Astrocyte (in vitro differentiated cells and primary cell): ENCODE measurements at regions not wholly inside any gene's neighbourhood (a gene's known extent, or its start where the extent isn't known, plus 50 kb on each side); places are given as distances from the start of the nearest gene placed in this dataset.

Experiments used
- DNase-seq: peaks from one replicate; pipeline ENCODE4 v3.0.0-alpha.2; 2010; ENCODE audit warnings: low read depth
- FAIRE-seq: peaks from 2 replicates; lab custom pipeline; 2011; peaks lifted over from hg19 to GRCh38; lab: Jason Lieb, UNC
- H2AFZ ChIP-seq: 2 replicates; pipeline ENCODE4 v1.6.0; 2012; ENCODE audit warnings: low read depth, low read length, inconsistent platforms
- H3K27ac ChIP-seq: 2 replicates; pipeline ENCODE4 v1.5.1; 2011; ENCODE audit warnings: low read depth, low read length, inconsistent platforms
- H3K27me3 ChIP-seq: 2 replicates; pipeline ENCODE4 v1.6.0; 2011; ENCODE audit warnings: low read length, inconsistent platforms; ENCODE audit not compliant: insufficient read depth
- H3K36me3 ChIP-seq: 2 replicates; pipeline ENCODE4 v1.5.1; 2011; ENCODE audit warnings: low read length, inconsistent platforms; ENCODE audit not compliant: insufficient read depth
- H3K4me1 ChIP-seq: 2 replicates; pipeline ENCODE4 v1.5.1; 2011; ENCODE audit warnings: low read length, inconsistent platforms; ENCODE audit not compliant: insufficient read depth
- H3K4me2 ChIP-seq: 2 replicates; pipeline ENCODE4 v1.6.0; 2012; ENCODE audit warnings: low read length, inconsistent platforms
- H3K4me3 ChIP-seq: 2 replicates; pipeline ENCODE4 v1.5.1; 2011; ENCODE audit warnings: low read depth, mild to moderate bottlenecking, low read length, inconsistent platforms; ENCODE audit not compliant: insufficient read depth
- H3K79me2 ChIP-seq: 2 replicates; pipeline ENCODE4 v1.6.0; 2012; ENCODE audit warnings: mild to moderate bottlenecking, low read length, inconsistent platforms; ENCODE audit not compliant: insufficient read depth
- H3K9ac ChIP-seq: 2 replicates; pipeline ENCODE4 v1.6.0; 2012; ENCODE audit warnings: mild to moderate bottlenecking, low read length, inconsistent platforms
- H3K9me3 ChIP-seq: 2 replicates; pipeline ENCODE4 v1.5.1; 2012; ENCODE audit warnings: low read depth, mild to moderate bottlenecking, low read length, inconsistent platforms; ENCODE audit not compliant: insufficient read depth
- H4K20me1 ChIP-seq: 2 replicates; pipeline ENCODE4 v1.6.0; 2012; ENCODE audit warnings: low read length, inconsistent platforms; ENCODE audit not compliant: insufficient read depth
- H3K27ac Mint-ChIP-seq: one replicate; pipeline ENCODE4 v1.8.0; 2021; ENCODE audit warnings: mild to moderate bottlenecking, mixed read lengths; ENCODE audit not compliant: unreplicated experiment
- H3K27me3 Mint-ChIP-seq: one replicate; pipeline ENCODE4 v1.8.0; 2021; ENCODE audit warnings: low read depth, mixed read lengths; ENCODE audit not compliant: unreplicated experiment
- H3K36me3 Mint-ChIP-seq: one replicate; pipeline ENCODE4 v1.8.0; 2021; ENCODE audit warnings: low read depth, mixed read lengths; ENCODE audit not compliant: unreplicated experiment
- H3K4me1 Mint-ChIP-seq: one replicate; pipeline ENCODE4 v1.8.0; 2021; ENCODE audit warnings: low read depth, mixed read lengths; ENCODE audit not compliant: unreplicated experiment
- H3K4me3 Mint-ChIP-seq: one replicate; pipeline ENCODE4 v1.8.0; 2021; ENCODE audit warnings: mild to moderate bottlenecking, moderate library complexity, mixed read lengths; ENCODE audit not compliant: unreplicated experiment
- H3K9me3 Mint-ChIP-seq: one replicate; pipeline ENCODE4 v1.8.0; 2021; ENCODE audit warnings: mild to moderate bottlenecking, mixed read lengths; ENCODE audit not compliant: unreplicated experiment
- CTCF ChIP-seq: IDR thresholded peaks from 2 replicates; pipeline ENCODE4 v1.5.1; 2011; ENCODE audit warnings: low read depth, mild to moderate bottlenecking, inconsistent platforms, low read length, moderate library complexity; ENCODE audit not compliant: insufficient read depth
- EZH2 ChIP-seq: IDR thresholded peaks from 2 replicates; pipeline ENCODE4 v1.6.1; 2012; ENCODE audit warnings: mild to moderate bottlenecking, low read length, inconsistent platforms; ENCODE audit not compliant: insufficient read depth

- Histone ChIP-seq H4K20me1 (no peaks in the 10 kb centered on the region), H2AFZ (no peak overlapping the region), H3K9me3 (peaks cover 6% of the 10 kb centered on the region), H3K4me1 (no peaks in the 10 kb centered on the region), H3K4me3 (no peak overlapping the region), H3K27ac (peak overlapping the region; percentile 64), H3K79me2 (no peaks in the 10 kb centered on the region), H3K36me3 (no peaks in the 10 kb centered on the region), H3K27me3 (no peaks in the 10 kb centered on the region), H3K4me2 (no peak overlapping the region), H3K9ac (peak overlapping the region; percentile 40)
- H3K36me3 Mint-ChIP-seq, result no peaks in the 10 kb centered on the region
- no peaks in the 10 kb centered on the region for H3K27me3 Mint-ChIP-seq
- peak overlapping the region; percentile 79 for H3K27ac Mint-ChIP-seq
- H3K9me3 Mint-ChIP-seq, result peaks cover 14% of the 10 kb centered on the region
- peaks cover 22% of the 10 kb centered on the region for H3K4me1 Mint-ChIP-seq
- DNase-seq (peak; percentile 66), FAIRE-seq (no peak)
- no peak overlapping the region for H3K4me3 Mint-ChIP-seq
- TF ChIP-seq EZH2 (no peak), CTCF (no peak)
These were observed 273.0 kb upstream of the NFIA start for GRCh38 chr1:60809204-60809980.

DNA sequence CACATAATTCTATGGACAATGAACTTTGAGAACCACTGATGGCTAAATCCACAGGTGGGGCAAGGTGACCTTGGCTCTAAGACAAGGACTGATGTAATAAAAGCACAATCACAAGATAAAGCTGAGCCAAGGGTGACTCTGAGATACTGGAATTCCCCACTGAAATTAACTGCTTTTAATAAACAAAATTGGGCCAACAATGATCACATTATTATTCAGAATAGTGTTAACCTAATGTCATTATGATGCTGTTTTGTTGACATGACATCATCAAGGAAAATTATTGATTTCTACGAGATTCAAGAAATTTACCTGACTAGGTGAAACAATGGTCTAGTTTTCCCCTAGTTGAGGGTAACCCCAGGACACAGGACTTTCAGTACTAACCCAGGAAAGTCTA is 273.7 kb upstream of the NFIA start:
- Histone ChIP-seq H3K27ac (peak overlapping the region; percentile 50), H3K9me3 (peaks cover 6% of the 10 kb centered on the region), H4K20me1 (no peaks in the 10 kb centered on the region), H3K27me3 (no peaks in the 10 kb centered on the region), H3K4me3 (no peak overlapping the region), H2AFZ (no peak overlapping the region), H3K9ac (no peak overlapping the region), H3K4me2 (no peak overlapping the region), H3K4me1 (no peaks in the 10 kb centered on the region), H3K79me2 (no peaks in the 10 kb centered on the region), H3K36me3 (no peaks in the 10 kb centered on the region)
- peaks cover 14% of the 10 kb centered on the region for H3K9me3 Mint-ChIP-seq
- H3K27me3 Mint-ChIP-seq, result no peaks in the 10 kb centered on the region
- TF ChIP-seq CTCF (no peak), EZH2 (no peak)
- H3K4me3 Mint-ChIP-seq, result no peak overlapping the region
- FAIRE-seq (no peak), DNase-seq (no peak)
- H3K27ac Mint-ChIP-seq, result no peak overlapping the region
- no peaks in the 10 kb centered on the region for H3K36me3 Mint-ChIP-seq
- H3K4me1 Mint-ChIP-seq, result peaks cover 19% of the 10 kb centered on the region

DNA sequence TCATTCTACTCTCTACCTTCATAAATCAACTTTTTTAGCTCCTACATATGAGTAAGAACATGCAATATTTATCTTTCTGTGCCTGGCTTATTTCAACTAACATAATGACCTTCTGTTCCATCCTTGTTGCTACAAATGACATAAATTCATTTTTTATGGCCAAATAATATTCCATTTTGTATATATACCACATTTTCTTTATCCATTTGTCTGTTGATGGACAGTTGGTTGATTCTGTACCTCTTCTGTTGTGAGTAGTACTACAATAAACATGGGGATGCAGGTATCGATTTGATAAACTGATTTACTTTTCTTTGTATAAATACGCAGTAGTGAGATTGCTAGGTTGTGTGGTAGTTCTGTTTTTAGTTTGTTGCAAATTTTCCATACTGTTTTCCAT is 279.5 kb upstream of the NFIA start:
- TF ChIP-seq CTCF (no peak), EZH2 (no peak)
- Histone ChIP-seq H4K20me1 (no peaks in the 10 kb centered on the region), H3K4me1 (no peaks in the 10 kb centered on the region), H3K4me2 (no peak overlapping the region), H3K79me2 (no peaks in the 10 kb centered on the region), H3K27ac (no peak overlapping the region), H3K9ac (no peak overlapping the region), H3K9me3 (peaks cover 5% of the 10 kb centered on the region), H3K36me3 (no peaks in the 10 kb centered on the region), H3K4me3 (no peak overlapping the region), H3K27me3 (no peaks in the 10 kb centered on the region), H2AFZ (no peak overlapping the region)
- Mint-ChIP-seq H3K27me3 (no peaks in the 10 kb centered on the region), H3K4me1 (no peaks in the 10 kb centered on the region), H3K27ac (no peak overlapping the region), H3K9me3 (peaks cover 11% of the 10 kb centered on the region), H3K4me3 (no peak overlapping the region), H3K36me3 (no peaks in the 10 kb centered on the region)
- FAIRE-seq (no peak), DNase-seq (no peak)
